Transverse colon (tissue), 4 donors: ENCODE measurements at regions not wholly inside any gene's neighbourhood (a gene's known extent, or its start where the extent isn't known, plus 50 kb on each side); places are given as distances from the start of the nearest gene placed in this dataset.

ENCODE experiments used
- DNase-seq: peaks from one replicate; pipeline ENCODE4 v3.0.0-alpha.2; 2019
- H3K27ac ChIP-seq, 4 donors: fragments of 200-600 bp; sonication (generic); 2 replicates each; pipeline ENCODE4 v1.5.1; 2016 to 2018; ENCODE audit warnings: inconsistent platforms in 4 of 4
- H3K27me3 ChIP-seq: fragments of 200-600 bp; sonication (generic); 2 replicates; pipeline ENCODE4 v1.5.1; 2017; ENCODE audit warnings: inconsistent platforms
- H3K36me3 ChIP-seq, 4 donors: fragments of 200-600 bp; sonication (generic); 2 replicates each; pipeline ENCODE4 v1.5.1; 2017 to 2019; ENCODE audit warnings: inconsistent platforms in 4 of 4
- H3K4me1 ChIP-seq, 4 donors: fragments of 200-600 bp; sonication (generic); 2 replicates each; pipeline ENCODE4 v1.5.1; 2017 to 2020; ENCODE audit warnings: inconsistent platforms in 4 of 4
- H3K4me3 ChIP-seq, 4 donors: fragments of 200-600 bp; sonication (generic); 1 replicate in 1 of 4; 2 replicates in 3 of 4; pipeline versions ENCODE4 v1.5.1 to v1.6.1; 2017 to 2019; ENCODE audit warnings: inconsistent platforms in 4 of 4
- H3K9me3 ChIP-seq, 2 donors: fragments of 200-600 bp; sonication (generic); 2 replicates each; pipeline ENCODE4 v1.5.1; 2017 to 2019; ENCODE audit warnings: inconsistent platforms in 2 of 2
- CTCF ChIP-seq, 5 experiments: fragments of 200-600 bp in 3 of 5; fragments of 450-650 bp in 2 of 5; sonication (generic) in 3 of 5; IDR thresholded peaks; 1 replicate in 2 of 5; 2 replicates in 3 of 5; pipeline ENCODE4 v1.5.1; 2016 to 2017; ENCODE audit warnings: antibody characterized with exemption in 5 of 5, inconsistent platforms in 3 of 5, mild to moderate bottlenecking in 2 of 5, moderate library complexity in 1 of 5
- EP300 ChIP-seq: sonication (generic); formaldehyde crosslinking; IDR thresholded peaks from one replicate; pipeline ENCODE4 v1.6.1; 2017; ENCODE audit warnings: antibody characterized with exemption, low read depth
- POLR2A ChIP-seq: fragments of 450-650 bp; IDR thresholded peaks from one replicate; pipeline ENCODE4 v1.6.1; 2016; ENCODE audit warnings: antibody characterized with exemption, mild to moderate bottlenecking, moderate library complexity
- POLR2AphosphoS5 ChIP-seq, 3 donors: sonication (generic); formaldehyde crosslinking; IDR thresholded peaks; one replicate each; pipeline ENCODE4 v1.6.1; 2016; ENCODE audit warnings: antibody characterized with exemption in 3 of 3
- WGBS, 2 donors: methylation state at CpG; one replicate each; pipeline ENCODE4 v1.1.5; 2018; ENCODE audit warnings: low coverage in 1 of 2; 5-methylcytosine and 5-hydroxymethylcytosine counted together
- in situ Hi-C, 4 donors: fragments of 200-750 bp; cut with MboI; loops; one replicate each; pipeline versions ENCODE4 v1.15.0 to v1.15.1; 2017; ENCODE audit warnings: low sequenced_read_pairs in 3 of 4, low pct_ligation_motif_present in 1 of 4, low pct_unique_long_range_greater_than_20kb in 1 of 4
- intact Hi-C: fragments of 100-400 bp; cut with DNase I; formaldehyde crosslinking; loops from one replicate; pipeline ENCODE4 v1.15.1; 2023; ENCODE audit warnings: low total_unique reads

- H3K9me3 ChIP-seq: peaks cover 2 to 8% of the 10 kb centered on the region in 2 donors
- no peaks in the 10 kb centered on the region for H3K36me3 ChIP-seq
- no peak overlapping the region for H3K27ac ChIP-seq
- 83 to 90% methylated on average over 5 of the region's 5 CpGs for WGBS, 2 donors
- no peaks in the 10 kb centered on the region for H3K27me3 ChIP-seq
- H3K4me3 ChIP-seq: no peak overlapping the region
- DNase-seq: no peak
- intact Hi-C loops (no loop called here), in situ Hi-C loops (no loop called here)
- TF ChIP-seq POLR2A (no peak), EP300 (no peak)
- H3K4me1 ChIP-seq: no peaks in the 10 kb centered on the region
These were observed 1164.7 kb upstream of the AUTS2 start for GRCh38 chr7:68433462-68434070.

DNA sequence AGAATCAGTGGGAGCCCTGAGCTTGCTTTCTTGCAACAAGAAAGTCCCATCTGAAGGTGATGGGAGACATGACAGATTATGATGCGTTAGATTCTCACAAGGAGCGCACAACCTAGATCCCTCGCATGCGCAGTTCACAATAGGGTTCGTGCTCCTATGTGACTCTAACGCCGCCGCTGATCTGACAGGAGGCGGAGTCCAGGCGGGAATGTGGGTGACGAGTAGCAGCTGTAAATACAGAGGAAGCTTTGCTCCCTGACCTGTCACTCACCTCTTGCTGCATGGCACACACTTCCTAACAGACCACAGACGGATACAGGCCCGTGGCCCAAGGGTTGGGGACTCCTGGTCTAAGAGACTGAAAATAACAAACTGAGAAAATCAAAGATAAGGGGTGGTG lies 1163.4 kb upstream of the AUTS2 start:
- intact Hi-C loops: no loop called here
- no peak for TF ChIP-seq POLR2A
- TF ChIP-seq POLR2AphosphoS5 (IDR thresholded peaks at IDR 0.05): no peak
- no peak for TF ChIP-seq CTCF (IDR thresholded peaks at IDR 0.05)
- TF ChIP-seq EP300: no peak

DNA sequence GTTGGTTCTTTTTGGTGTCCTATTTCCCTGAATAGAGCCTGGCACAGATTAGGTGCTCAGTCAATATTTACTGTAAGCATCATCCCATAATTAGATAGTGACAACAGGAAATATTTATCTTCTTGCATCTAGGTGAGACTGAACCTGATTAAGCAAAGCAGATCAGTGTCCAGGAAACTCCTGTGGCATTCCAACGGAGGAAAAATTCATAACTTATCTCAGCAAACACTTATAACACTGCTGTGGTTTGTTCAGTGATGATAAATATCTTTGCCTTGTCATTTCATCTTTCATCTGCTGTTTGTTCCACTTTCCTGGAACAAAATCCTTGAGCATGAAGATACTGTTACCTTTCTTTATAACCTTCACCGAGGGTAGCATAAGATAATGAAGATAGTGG lies 1160.3 kb upstream of the AUTS2 start:
- H3K36me3 ChIP-seq: no peaks in the 10 kb centered on the region
- whole genome bisulfite sequencing, 2 donors: 46 to 48% methylated on average over 2 of the region's 2 CpGs
- no peak overlapping the region for H3K4me3 ChIP-seq
- H3K9me3 ChIP-seq: peaks cover 8 to 13% of the 10 kb centered on the region in 2 donors
- H3K27ac ChIP-seq: no peak overlapping the region
- DNase-seq: no peak
- in situ Hi-C loops (no loop called here), intact Hi-C loops (no loop called here)
- H3K4me1 ChIP-seq: no peaks in the 10 kb centered on the region
- no peaks in the 10 kb centered on the region for H3K27me3 ChIP-seq
- TF ChIP-seq POLR2AphosphoS5 (IDR thresholded peaks at IDR 0.05) (no peak), CTCF (IDR thresholded peaks at IDR 0.05) (no peak), EP300 (no peak), POLR2A (no peak)

More for the DNA sequence above, 1163.4 kb upstream of the AUTS2 start:
- H3K36me3 ChIP-seq: no peaks in the 10 kb centered on the region
- no peaks in the 10 kb centered on the region for H3K4me1 ChIP-seq
- H3K27me3 ChIP-seq: no peaks in the 10 kb centered on the region
- in situ Hi-C loops: no loop called here
- no peak overlapping the region for H3K4me3 ChIP-seq
- no peak overlapping the region for H3K27ac ChIP-seq
- no peak for DNase-seq
- H3K9me3 ChIP-seq: peaks cover 8 to 13% of the 10 kb centered on the region in 2 donors
- 64% methylated on average over 13 of the region's 13 CpGs; no CpG with 5 or more reads in 1 of the 2 donors for WGBS, 2 donors

DNA sequence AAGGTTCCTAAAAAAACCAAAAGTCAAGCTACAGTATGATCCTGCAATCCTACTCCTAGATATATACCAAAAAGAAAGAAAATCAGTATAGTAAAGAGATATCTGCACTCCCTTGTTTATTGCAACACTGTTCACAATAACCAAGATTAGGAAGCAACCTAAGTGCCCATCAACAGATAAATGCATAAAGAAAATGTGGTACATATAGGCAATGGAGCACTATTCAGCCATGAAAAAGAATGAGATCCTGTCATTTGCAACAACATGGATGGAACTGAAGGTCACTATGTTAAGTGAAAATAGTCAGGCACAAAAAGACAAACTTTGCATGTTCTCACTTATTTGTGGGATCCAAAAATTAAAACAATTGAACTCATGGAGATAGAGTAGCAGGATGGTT lies 1159.5 kb upstream of the AUTS2 start:
- DNase-seq: no peak
- peaks cover 8 to 13% of the 10 kb centered on the region in 2 donors for H3K9me3 ChIP-seq
- TF ChIP-seq EP300 (no peak), POLR2AphosphoS5 (IDR thresholded peaks at IDR 0.05) (no peak), CTCF (IDR thresholded peaks at IDR 0.05) (no peak), POLR2A (no peak)
- H3K4me3 ChIP-seq: no peak overlapping the region
- no peaks in the 10 kb centered on the region for H3K4me1 ChIP-seq
- no peaks in the 10 kb centered on the region for H3K27me3 ChIP-seq
- H3K27ac ChIP-seq: no peak overlapping the region
- intact Hi-C loops (no loop called here), in situ Hi-C loops (no loop called here)
- H3K36me3 ChIP-seq: no peaks in the 10 kb centered on the region

DNA sequence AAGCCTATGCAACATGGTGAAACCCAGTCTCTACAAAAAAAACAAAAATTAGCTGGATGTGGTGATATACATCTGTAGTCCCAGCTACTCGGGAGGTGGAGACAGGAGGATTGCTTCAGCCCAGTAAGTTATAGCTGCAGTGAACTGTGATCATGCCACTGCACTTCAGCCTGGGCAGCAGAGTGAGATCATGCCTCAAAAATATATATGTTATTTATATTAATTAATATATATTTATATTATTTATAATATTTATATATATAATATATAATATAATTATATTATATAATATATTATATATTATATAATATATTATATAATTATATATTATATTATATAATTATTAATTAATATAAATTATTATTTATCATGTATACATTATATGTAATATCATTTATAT lies 1158.4 kb upstream of the AUTS2 start:
- H3K9me3 ChIP-seq: peaks cover 8 to 13% of the 10 kb centered on the region in 2 donors
- 80 to 83% methylated on average over 1 of the region's 1 CpG for WGBS, 2 donors
- H3K36me3 ChIP-seq: no peaks in the 10 kb centered on the region
- H3K4me3 ChIP-seq: no peak overlapping the region
- no peaks in the 10 kb centered on the region for H3K4me1 ChIP-seq
- no peak overlapping the region for H3K27ac ChIP-seq
- DNase-seq: no peak
- in situ Hi-C loops (no loop called here), intact Hi-C loops (no loop called here)
- TF ChIP-seq POLR2A (no peak), POLR2AphosphoS5 (IDR thresholded peaks at IDR 0.05) (no peak), EP300 (no peak), CTCF (IDR thresholded peaks at IDR 0.05) (no peak)
- no peaks in the 10 kb centered on the region for H3K27me3 ChIP-seq
